ENCODE measurements at regions not wholly inside any gene's neighbourhood (a gene's known extent, or its start where the extent isn't known, plus 50 kb on each side); places are given as distances from the start of the nearest gene placed in this dataset.
A peak's percentile ranks its signal among the peaks of the same experiment; 100 is the strongest.

DNA sequence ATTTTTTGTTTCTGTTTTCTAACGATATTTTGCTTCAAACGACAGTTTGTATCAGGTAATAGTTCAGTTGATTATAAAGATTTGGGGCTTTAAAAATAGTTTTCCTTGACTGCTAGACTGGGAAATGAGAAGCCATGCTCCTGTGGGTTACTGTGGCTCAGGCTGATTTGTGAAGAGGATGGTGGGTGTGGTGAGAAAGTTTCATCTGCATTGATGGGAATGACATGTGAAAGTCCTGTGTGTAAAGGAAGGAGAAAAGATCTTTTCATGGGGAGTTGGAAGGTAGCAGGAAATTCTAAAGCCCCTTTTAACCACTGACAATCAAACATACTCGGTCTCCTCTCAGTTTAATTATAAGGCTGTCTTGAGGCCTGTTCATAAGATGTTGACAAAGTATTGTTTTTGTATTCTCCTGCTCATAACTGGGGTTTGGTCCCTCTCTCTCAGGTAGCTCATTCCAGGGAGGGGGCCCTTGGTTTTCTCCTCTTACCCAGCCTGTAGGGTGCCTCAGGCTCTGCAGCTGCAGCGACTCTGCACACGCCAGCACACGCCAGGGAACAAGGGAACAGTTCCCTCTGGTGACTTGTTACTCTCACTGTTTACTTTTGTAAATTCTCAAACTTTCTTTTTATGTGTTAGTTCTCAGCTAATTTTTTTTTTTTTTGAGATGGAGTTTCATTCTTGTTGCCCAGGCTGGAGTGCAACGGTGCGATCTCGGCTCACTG, 91.6 kb downstream of the CARTPT start:
- TF ChIP-seq CTCF (optimal IDR thresholded peaks at IDR 0.05 in 1 of 3, IDR thresholded peaks at IDR 0.05 in 1 of 3, conservative IDR thresholded peaks at IDR 0.05 in 1 of 3; ENCODE audit: extremely low read depth in 1 of 3, insufficient read depth in 2 of 3, low read length in 3 of 3) (peak in 1 of 3 experiments; percentile 35), EZH2 (IDR thresholded peaks at IDR 0.05; ENCODE audit: low read length) (no peak)
